Psoas muscle (tissue), 7 donors: ENCODE measurements at regions not wholly inside any gene's neighbourhood (a gene's known extent, or its start where the extent isn't known, plus 50 kb on each side); places are given as distances from the start of the nearest gene placed in this dataset.

Experiments used
- ATAC-seq, 4 donors: fragments of 200-7000 bp; cut with Tn5 transposase; one replicate each; pipeline ENCODE4 v1.9.1; 2020; ENCODE audit warnings: moderate library complexity in 3 of 4, mild to moderate bottlenecking in 2 of 4
- DNase-seq, 2 donors: peaks; one replicate each; pipeline ENCODE4 v3.0.0-alpha.2; 2020
- H3K27ac ChIP-seq: fragments of 200-600 bp; one replicate; pipeline ENCODE4 v1.8.0; 2022
- H3K27me3 ChIP-seq, 3 donors: fragments of 200-600 bp in 1 of 3; one replicate each; pipeline versions ENCODE4 v1.6.1 to v1.8.0; 2013 to 2022; ENCODE audit warnings: low read length in 2 of 3, mild to moderate bottlenecking in 2 of 3, moderate library complexity in 1 of 3; ENCODE audit not compliant: insufficient read depth in 3 of 3
- H3K36me3 ChIP-seq, 2 donors: fragments of 200-600 bp in 1 of 2; one replicate each; pipeline versions ENCODE4 v1.6.1 to v1.8.0; 2013 to 2022; ENCODE audit warnings: low read depth in 1 of 2, mild to moderate bottlenecking in 1 of 2, moderate library complexity in 1 of 2; ENCODE audit not compliant: insufficient read depth in 1 of 2
- H3K4me1 ChIP-seq: fragments of 200-600 bp; one replicate; pipeline ENCODE4 v1.8.0; 2022
- H3K4me3 ChIP-seq: fragments of 200-600 bp; one replicate; pipeline ENCODE4 v1.8.0; 2022; ENCODE audit warnings: mild to moderate bottlenecking
- H3K9me3 ChIP-seq: fragments of 200-600 bp; one replicate; pipeline ENCODE4 v1.8.0; 2022
- CTCF ChIP-seq: fragments of 200-600 bp; IDR thresholded peaks from one replicate; pipeline ENCODE4 v1.8.0; 2022; ENCODE audit warnings: antibody characterized with exemption
- WGBS, 3 donors: extraction: QIAGEN DNeasy Blood & Tissue Kit; methylation state at CpG; one replicate each; pipeline versions ENCODE4 v1.1.6 to v1.1.7; 2013; 5-methylcytosine and 5-hydroxymethylcytosine counted together
- intact Hi-C, 2 donors: fragments of 100-400 bp; cut with DNase I; formaldehyde crosslinking; loops; one replicate each; pipeline versions ENCODE4 v1.11.0 to v1.14.2; 2022
- donor health status: healthy with polysubstance abuse.
- donor health status: DM: no; HTN: no; CAD: no; lungs with moderate emphysema.
- donor health status: Bipolar disorder and iron deficiency.
- donor health status: healthy.
- donor health status: DM: yes; HTN: yes; CAD: no.
- donor health status: DM: no; HTN: no; CAD: no.
- donor health status: DM: yes; HTN: yes; CAD: no.

- no peak overlapping the region for H3K27ac ChIP-seq
- no peaks in the 10 kb centered on the region for H3K27me3 ChIP-seq
- H3K4me1 ChIP-seq: peaks cover 7% of the 10 kb centered on the region
- no peak for TF ChIP-seq CTCF
- H3K4me3 ChIP-seq: no peak overlapping the region
- 65 to 78% (median 71%) methylated on average over 3 of the region's 3 CpGs for WGBS, 3 donors
- DNase-seq (no peak), ATAC-seq (no peak)
- H3K9me3 ChIP-seq: no peaks in the 10 kb centered on the region
- no peaks in the 10 kb centered on the region for H3K36me3 ChIP-seq
- intact Hi-C loops: no loop called here
Observed at GRCh38 chr5:133898440-133898839, 70.0 kb downstream of the C5orf15 start.

- WGBS, 3 donors: 59 to 74% (median 63%) methylated on average over 4 of the region's 4 CpGs
- DNase-seq: no peak
- no peak for TF ChIP-seq CTCF
- intact Hi-C loops: no loop called here
- ATAC-seq: no peak
- no peak overlapping the region for H3K27ac ChIP-seq
- no peaks in the 10 kb centered on the region for H3K9me3 ChIP-seq
- no peaks in the 10 kb centered on the region for H3K27me3 ChIP-seq
- no peaks in the 10 kb centered on the region for H3K36me3 ChIP-seq
- no peak overlapping the region for H3K4me3 ChIP-seq
- H3K4me1 ChIP-seq: peaks cover 9% of the 10 kb centered on the region
Observed at GRCh38 chr5:133897431-133897830, 71.0 kb downstream of the C5orf15 start.

- Histone ChIP-seq H3K9me3 (no peaks in the 10 kb centered on the region), H3K27me3 (no peaks in the 10 kb centered on the region), H3K4me1 (peaks cover 9% of the 10 kb centered on the region), H3K36me3 (no peaks in the 10 kb centered on the region), H3K27ac (no peak overlapping the region), H3K4me3 (no peak overlapping the region)
- intact Hi-C loops: no loop called here
- no peak for TF ChIP-seq CTCF
- DNase-seq: no peak
- no peak for ATAC-seq
- 91 to 94% (median 91%) methylated on average over 2 of the region's 2 CpGs for WGBS, 3 donors
Observed at GRCh38 chr5:133896873-133897272, 71.6 kb downstream of the C5orf15 start.

- TF ChIP-seq CTCF: no peak
- no peak for ATAC-seq
Observed at GRCh38 chr5:133895979-133896845, 72.2 kb downstream of the C5orf15 start.

More at GRCh38 chr5:133895979-133896845, 72.2 kb downstream of the C5orf15 start:
- Histone ChIP-seq H3K27me3 (no peaks in the 10 kb centered on the region), H3K4me3 (no peak overlapping the region), H3K9me3 (no peaks in the 10 kb centered on the region), H3K27ac (no peak overlapping the region), H3K36me3 (no peaks in the 10 kb centered on the region), H3K4me1 (peaks cover 9% of the 10 kb centered on the region)
- intact Hi-C loops: no loop called here
- no peak for DNase-seq
- 94 to 98% (median 96%) methylated on average over 7 of the region's 7 CpGs for WGBS, 3 donors
